Gastrocnemius medialis (tissue), 4 donors: ENCODE measurements at regions not wholly inside any gene's neighbourhood (a gene's known extent, or its start where the extent isn't known, plus 50 kb on each side); places are given as distances from the start of the nearest gene placed in this dataset.

Experiments
- ATAC-seq, 2 donors: fragments of 150-250 bp; one replicate each; pipeline ENCODE4 v1.9.1; 2016
- DNase-seq, 2 donors: peaks; one replicate each; pipeline ENCODE4 v3.0.0-alpha.2; 2019
- H3K27ac ChIP-seq, 4 donors: fragments of 200-600 bp; sonication (generic); 1 replicate in 1 of 4; 2 replicates in 3 of 4; pipeline ENCODE4 v1.5.1; 2016 to 2018; ENCODE audit warnings: mild to moderate bottlenecking in 2 of 4, moderate library complexity in 1 of 4
- H3K27me3 ChIP-seq, 3 donors: fragments of 200-600 bp; sonication (generic) in 2 of 3; 1 replicate in 1 of 3; 2 replicates in 2 of 3; pipeline versions ENCODE4 v1.5.1 to v1.6.0; 2016 to 2019; ENCODE audit warnings: mild to moderate bottlenecking in 1 of 3, moderate library complexity in 1 of 3
- H3K36me3 ChIP-seq, 2 donors: fragments of 200-600 bp; sonication (generic) in 1 of 2; one replicate each; pipeline ENCODE4 v1.5.1; 2017 to 2018
- H3K4me1 ChIP-seq, 2 donors: fragments of 200-600 bp; sonication (generic) in 1 of 2; one replicate each; pipeline ENCODE4 v1.5.1; 2016 to 2017; ENCODE audit warnings: mild to moderate bottlenecking in 2 of 2
- H3K4me3 ChIP-seq, 4 donors: fragments of 200-600 bp; sonication (generic) in 3 of 4; 1 replicate in 1 of 4; 2 replicates in 3 of 4; pipeline ENCODE4 v1.5.1; 2016 to 2019; ENCODE audit warnings: mild to moderate bottlenecking in 2 of 4
- H3K9me3 ChIP-seq, 3 donors: fragments of 200-600 bp; sonication (generic) in 2 of 3; 1 replicate in 1 of 3; 2 replicates in 2 of 3; pipeline ENCODE4 v1.5.1; 2016 to 2019
- CTCF ChIP-seq, 5 experiments: fragments of 450-650 bp in 3 of 5; fragments of 200-600 bp in 2 of 5; sonication (generic) in 2 of 5; IDR thresholded peaks in 4 of 5; conservative IDR thresholded peaks in 1 of 5; 1 replicate in 4 of 5; 2 replicates in 1 of 5; pipeline ENCODE4 v1.5.1; 2016 to 2019; ENCODE audit warnings: antibody characterized with exemption in 5 of 5, mild to moderate bottlenecking in 3 of 5, moderate library complexity in 3 of 5
- POLR2A ChIP-seq, 2 donors: fragments of 450-650 bp; IDR thresholded peaks; one replicate each; pipeline ENCODE4 v1.6.1; 2017; ENCODE audit warnings: antibody characterized with exemption in 2 of 2, mild to moderate bottlenecking in 2 of 2, moderate library complexity in 2 of 2
- in situ Hi-C, 4 donors: fragments of 200-750 bp; cut with MboI; loops; one replicate each; pipeline versions ENCODE4 v1.15.0 to v1.8.0; 2017; ENCODE audit warnings: low sequenced_read_pairs in 4 of 4
- intact Hi-C: fragments of 100-400 bp; cut with DNase I; formaldehyde crosslinking; loops from one replicate; pipeline ENCODE4 v1.15.1; 2023; ENCODE audit warnings: low total_unique reads

GRCh38 chr3:22209578-22209977 lies 458.6 kb upstream of the ZNF385D start:
- intact Hi-C loops: no loop called here
- Histone ChIP-seq H3K4me3 (no peak overlapping the region), H3K27ac (no peak overlapping the region), H3K4me1 (no peaks in the 10 kb centered on the region), H3K9me3 (no peaks in the 10 kb centered on the region), H3K36me3 (no peaks in the 10 kb centered on the region), H3K27me3 (no peaks in the 10 kb centered on the region)
- DNase-seq (no peak), ATAC-seq (no peak)
- TF ChIP-seq POLR2A (IDR thresholded peaks at IDR 0.05): no peak
- no peak for TF ChIP-seq CTCF (IDR thresholded peaks at IDR 0.05 in 4 of 5, conservative IDR thresholded peaks at IDR 0.05 in 1 of 5)
- in situ Hi-C loops: no loop called here

GRCh38 chr3:22210693-22211092 lies 459.7 kb upstream of the ZNF385D start:
- H3K9me3 ChIP-seq: no peaks in the 10 kb centered on the region
- no peak for DNase-seq
- in situ Hi-C loops: no loop called here
- no peaks in the 10 kb centered on the region for H3K27me3 ChIP-seq
- no peak overlapping the region for H3K4me3 ChIP-seq
- intact Hi-C loops: no loop called here
- H3K27ac ChIP-seq: no peak overlapping the region
- H3K36me3 ChIP-seq: no peaks in the 10 kb centered on the region
- H3K4me1 ChIP-seq: no peaks in the 10 kb centered on the region
- no peak for TF ChIP-seq CTCF (IDR thresholded peaks at IDR 0.05 in 4 of 5, conservative IDR thresholded peaks at IDR 0.05 in 1 of 5)
- no peak for TF ChIP-seq POLR2A (IDR thresholded peaks at IDR 0.05)
- no peak for ATAC-seq

GRCh38 chr3:22216601-22217000 lies 465.6 kb upstream of the ZNF385D start:
- ATAC-seq (no peak), DNase-seq (no peak)
- Histone ChIP-seq H3K9me3 (no peaks in the 10 kb centered on the region), H3K27me3 (no peaks in the 10 kb centered on the region), H3K4me1 (no peaks in the 10 kb centered on the region), H3K27ac (no peak overlapping the region), H3K4me3 (no peak overlapping the region), H3K36me3 (no peaks in the 10 kb centered on the region)
- intact Hi-C loops: no loop called here
- in situ Hi-C loops: no loop called here
- TF ChIP-seq CTCF (IDR thresholded peaks at IDR 0.05 in 4 of 5, conservative IDR thresholded peaks at IDR 0.05 in 1 of 5) (no peak), POLR2A (IDR thresholded peaks at IDR 0.05) (no peak)

GRCh38 chr3:22225161-22225560 lies 474.2 kb upstream of the ZNF385D start:
- Histone ChIP-seq H3K4me1 (no peaks in the 10 kb centered on the region), H3K4me3 (no peak overlapping the region), H3K27ac (no peak overlapping the region), H3K9me3 (no peaks in the 10 kb centered on the region), H3K36me3 (no peaks in the 10 kb centered on the region), H3K27me3 (no peaks in the 10 kb centered on the region)
- no peak for ATAC-seq
- no peak for DNase-seq
- intact Hi-C loops (no loop called here), in situ Hi-C loops (no loop called here)
- TF ChIP-seq CTCF (IDR thresholded peaks at IDR 0.05 in 4 of 5, conservative IDR thresholded peaks at IDR 0.05 in 1 of 5) (no peak), POLR2A (IDR thresholded peaks at IDR 0.05) (no peak)

- DNase-seq (no peak), ATAC-seq (no peak)
- Histone ChIP-seq H3K4me3 (no peak overlapping the region), H3K27me3 (no peaks in the 10 kb centered on the region), H3K9me3 (no peaks in the 10 kb centered on the region), H3K27ac (no peak overlapping the region), H3K36me3 (no peaks in the 10 kb centered on the region), H3K4me1 (no peaks in the 10 kb centered on the region)
- intact Hi-C loops (no loop called here), in situ Hi-C loops (no loop called here)
- no peak for TF ChIP-seq POLR2A (IDR thresholded peaks at IDR 0.05)
- no peak for TF ChIP-seq CTCF (IDR thresholded peaks at IDR 0.05 in 4 of 5, conservative IDR thresholded peaks at IDR 0.05 in 1 of 5)
Measured at GRCh38 chr3:22228705-22229104, 477.7 kb upstream of the ZNF385D start.
